Mucosa of descending colon (tissue), 3 donors: ENCODE measurements at regions not wholly inside any gene's neighbourhood (a gene's known extent, or its start where the extent isn't known, plus 50 kb on each side); places are given as distances from the start of the nearest gene placed in this dataset.

Experiments used
- ATAC-seq: fragments of 200-7000 bp; cut with Tn5 transposase; one replicate; pipeline ENCODE4 v1.9.1; 2020; ENCODE audit warnings: mild to moderate bottlenecking, moderate library complexity
- DNase-seq, 3 donors: peaks; one replicate each; pipeline ENCODE4 v3.0.0-alpha.2; 2020
- H3K36me3 ChIP-seq: fragments of 200-600 bp; one replicate; pipeline ENCODE4 v1.8.0; 2021; ENCODE audit warnings: low read depth, mild to moderate bottlenecking
- H3K4me1 ChIP-seq: fragments of 200-600 bp; one replicate; pipeline ENCODE4 v1.8.0; 2021; ENCODE audit warnings: low read depth, mild to moderate bottlenecking
- H3K4me3 ChIP-seq: fragments of 200-600 bp; one replicate; pipeline ENCODE4 v1.8.0; 2021; ENCODE audit warnings: mild to moderate bottlenecking
- H3K9me3 ChIP-seq: fragments of 200-600 bp; one replicate; pipeline ENCODE4 v1.8.0; 2021; ENCODE audit warnings: mild to moderate bottlenecking
- intact Hi-C, 2 donors: fragments of 100-400 bp; cut with DNase I in 1 of 2; cut with micrococcal nuclease in 1 of 2; formaldehyde crosslinking; loops; one replicate each; pipeline versions ENCODE4 v1.11.0 to v1.11.1; 2022; cut with DNase I, micrococcal nuclease
- TF ChIP-seq, protein P1 (sequence below): fragments of 200-600 bp; IDR thresholded peaks from one replicate; pipeline ENCODE4 v1.8.0; 2022; ENCODE audit warnings: antibody characterized with exemption, mild to moderate bottlenecking
- donor health status: DM: no; HTN: no; CAD: no; lungs with moderate emphysema.
- donor health status: DM: no; HTN: no; CAD: no.
- donor health status: DM: no; HTN: yes; CAD: no.

GRCh38 chr16:85348911-85349334, 236.7 kb upstream of the CIBAR2 start:
- no peaks in the 10 kb centered on the region for H3K36me3 ChIP-seq
- ATAC-seq (no peak), DNase-seq (no peak)
- TF ChIP-seq, protein P1, sequence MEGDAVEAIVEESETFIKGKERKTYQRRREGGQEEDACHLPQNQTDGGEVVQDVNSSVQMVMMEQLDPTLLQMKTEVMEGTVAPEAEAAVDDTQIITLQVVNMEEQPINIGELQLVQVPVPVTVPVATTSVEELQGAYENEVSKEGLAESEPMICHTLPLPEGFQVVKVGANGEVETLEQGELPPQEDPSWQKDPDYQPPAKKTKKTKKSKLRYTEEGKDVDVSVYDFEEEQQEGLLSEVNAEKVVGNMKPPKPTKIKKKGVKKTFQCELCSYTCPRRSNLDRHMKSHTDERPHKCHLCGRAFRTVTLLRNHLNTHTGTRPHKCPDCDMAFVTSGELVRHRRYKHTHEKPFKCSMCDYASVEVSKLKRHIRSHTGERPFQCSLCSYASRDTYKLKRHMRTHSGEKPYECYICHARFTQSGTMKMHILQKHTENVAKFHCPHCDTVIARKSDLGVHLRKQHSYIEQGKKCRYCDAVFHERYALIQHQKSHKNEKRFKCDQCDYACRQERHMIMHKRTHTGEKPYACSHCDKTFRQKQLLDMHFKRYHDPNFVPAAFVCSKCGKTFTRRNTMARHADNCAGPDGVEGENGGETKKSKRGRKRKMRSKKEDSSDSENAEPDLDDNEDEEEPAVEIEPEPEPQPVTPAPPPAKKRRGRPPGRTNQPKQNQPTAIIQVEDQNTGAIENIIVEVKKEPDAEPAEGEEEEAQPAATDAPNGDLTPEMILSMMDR: no peak
- H3K4me1 ChIP-seq: peaks cover 5% of the 10 kb centered on the region
- no peak overlapping the region for H3K4me3 ChIP-seq
- intact Hi-C loops: no loop called here
- no peaks in the 10 kb centered on the region for H3K9me3 ChIP-seq

DNA sequence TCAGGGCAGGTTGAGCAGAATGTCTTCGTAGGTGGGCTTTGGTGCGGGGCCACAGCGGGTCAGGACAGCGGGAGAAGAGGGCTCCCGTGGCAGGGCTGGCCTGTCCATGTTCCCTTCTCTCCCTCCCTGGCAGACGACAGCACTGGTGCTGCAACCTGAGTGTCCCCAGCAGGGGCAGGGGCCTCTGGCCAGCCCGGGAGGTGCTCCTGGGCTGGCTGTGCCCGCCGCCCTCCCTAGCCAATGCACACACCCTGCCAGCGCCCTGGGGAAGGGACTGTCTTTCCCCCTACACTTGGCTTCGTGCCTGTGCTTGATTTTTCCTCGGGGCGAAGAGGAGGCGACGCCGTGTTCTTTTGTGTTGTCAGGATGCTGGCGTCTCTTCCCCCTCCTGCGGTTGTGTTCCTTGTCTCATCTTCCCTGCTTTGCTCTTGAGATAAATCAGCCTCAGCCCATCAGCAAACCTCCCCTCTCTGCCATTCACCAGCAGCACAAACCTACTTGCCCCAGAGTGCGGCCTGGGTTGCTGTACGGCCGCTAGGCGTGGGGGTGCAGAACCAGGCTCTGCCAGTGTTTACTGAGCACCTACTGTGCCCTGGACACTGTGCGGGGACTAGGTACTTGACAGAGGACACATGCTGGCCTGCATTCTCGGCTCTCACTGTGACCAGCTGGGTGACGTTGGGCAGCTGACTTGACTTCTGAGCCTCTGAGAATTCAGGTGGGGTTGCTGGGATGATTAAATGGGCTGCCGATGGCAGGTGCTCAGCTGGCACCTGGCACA, 237.3 kb upstream of the CIBAR2 start:
- TF ChIP-seq, protein P1: no peak
- no peaks in the 10 kb centered on the region for H3K9me3 ChIP-seq
- DNase-seq (no peak), ATAC-seq (no peak)
- H3K4me1 ChIP-seq: peaks cover 11% of the 10 kb centered on the region
- no peaks in the 10 kb centered on the region for H3K36me3 ChIP-seq
- no peak overlapping the region for H3K4me3 ChIP-seq
- intact Hi-C loops: no loop called here

- no peak for DNase-seq
- Histone ChIP-seq H3K36me3 (no peaks in the 10 kb centered on the region), H3K4me1 (peaks cover 12% of the 10 kb centered on the region), H3K9me3 (no peaks in the 10 kb centered on the region), H3K4me3 (no peak overlapping the region)
- ATAC-seq: no peak
- TF ChIP-seq, protein P1: no peak
- intact Hi-C loops: no loop called here
These were observed 238.0 kb upstream of the CIBAR2 start for GRCh38 chr16:85350146-85350728.

GRCh38 chr16:85350973-85351372, 238.7 kb upstream of the CIBAR2 start:
- Histone ChIP-seq H3K4me3 (no peak overlapping the region), H3K4me1 (peaks cover 12% of the 10 kb centered on the region), H3K36me3 (no peaks in the 10 kb centered on the region), H3K9me3 (no peaks in the 10 kb centered on the region)
- ATAC-seq: peak; percentile 90
- TF ChIP-seq, protein P1: no peak
- intact Hi-C loops: no loop called here
- DNase-seq: peak; percentile 86 to 92 (median 90)

GRCh38 chr16:85353013-85353412, 240.7 kb upstream of the CIBAR2 start:
- Histone ChIP-seq H3K36me3 (no peaks in the 10 kb centered on the region), H3K4me3 (no peak overlapping the region), H3K4me1 (peaks cover 12% of the 10 kb centered on the region), H3K9me3 (no peaks in the 10 kb centered on the region)
- intact Hi-C loops: no loop called here
- no peak for ATAC-seq
- TF ChIP-seq, protein P1: no peak
- no peak for DNase-seq
